Upper lobe of right lung (tissue), 1 donor: ENCODE measurements at regions not wholly inside any gene's neighbourhood (a gene's known extent, or its start where the extent isn't known, plus 50 kb on each side); places are given as distances from the start of the nearest gene placed in this dataset.
A peak's percentile ranks its signal among the peaks of the same experiment; 100 is the strongest.

ENCODE experiments used
- ATAC-seq: fragments of 200-7000 bp; cut with Tn5 transposase; one replicate; pipeline ENCODE4 v1.9.1; 2020; ENCODE audit warnings: mild to moderate bottlenecking, moderate library complexity
- DNase-seq: peaks from one replicate; pipeline ENCODE4 v3.0.0-alpha.2; 2020
- H3K27ac ChIP-seq: fragments of 200-600 bp; one replicate; pipeline ENCODE4 v1.8.0; 2022
- H3K27me3 ChIP-seq: fragments of 200-600 bp; one replicate; pipeline ENCODE4 v1.8.0; 2022; ENCODE audit warnings: mild to moderate bottlenecking
- H3K36me3 ChIP-seq: fragments of 200-600 bp; one replicate; pipeline ENCODE4 v1.8.0; 2022
- H3K4me1 ChIP-seq: fragments of 200-600 bp; one replicate; pipeline ENCODE4 v1.8.0; 2022
- H3K4me3 ChIP-seq: fragments of 200-600 bp; one replicate; pipeline ENCODE4 v1.8.0; 2022; ENCODE audit warnings: mild to moderate bottlenecking
- H3K9me3 ChIP-seq: fragments of 200-600 bp; one replicate; pipeline ENCODE4 v1.8.0; 2022
- intact Hi-C: fragments of 100-400 bp; cut with DNase I; formaldehyde crosslinking; loops from one replicate; pipeline ENCODE4 v1.11.0; 2022
- TF ChIP-seq, protein P1 (sequence below): fragments of 200-600 bp; IDR thresholded peaks from one replicate; pipeline ENCODE4 v1.8.0; 2022; ENCODE audit warnings: antibody characterized with exemption
- donor health status: DM: no; HTN: yes; CAD: no; lungs with severe emphysema.

DNA sequence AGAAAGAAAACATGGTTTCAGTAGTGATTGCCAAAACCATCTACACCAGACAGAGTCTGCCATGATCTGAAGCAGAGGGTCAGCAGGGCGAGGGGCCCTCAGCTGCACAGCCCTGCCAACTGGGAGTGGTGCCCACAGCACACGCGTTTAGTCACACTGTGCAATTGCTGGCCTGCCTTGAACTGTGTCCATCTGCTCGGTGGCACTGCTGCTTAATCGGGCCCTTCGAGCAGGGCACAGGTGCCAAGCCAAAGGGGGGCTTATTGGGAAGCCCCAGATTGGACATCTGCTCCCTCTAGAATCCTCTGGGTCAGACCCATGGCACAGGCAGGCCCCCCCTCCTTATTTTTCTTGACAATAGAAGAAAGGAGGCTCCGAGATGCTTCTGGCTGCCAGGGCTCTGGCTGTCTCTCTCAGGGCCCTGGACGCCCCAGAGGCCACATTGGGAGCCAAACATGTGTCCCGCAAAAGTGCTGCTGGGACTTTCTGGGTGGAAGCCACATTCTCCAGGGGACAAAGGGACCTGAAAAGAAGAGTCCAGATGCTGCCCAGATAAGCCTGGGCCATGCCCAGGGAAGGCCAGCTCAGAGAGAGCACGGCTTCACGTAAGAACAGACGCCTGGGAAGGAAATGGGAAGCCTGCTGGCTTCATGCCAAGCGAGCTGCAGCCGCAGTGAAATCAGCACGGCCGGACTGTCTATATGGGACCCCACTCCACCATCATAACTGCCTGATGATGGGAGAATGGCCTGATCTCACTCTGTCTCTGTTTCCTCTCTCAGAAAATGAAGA lies 349.2 kb downstream of the GADD45G start:
- H3K4me1 ChIP-seq: no peaks in the 10 kb centered on the region
- TF ChIP-seq, protein P1, sequence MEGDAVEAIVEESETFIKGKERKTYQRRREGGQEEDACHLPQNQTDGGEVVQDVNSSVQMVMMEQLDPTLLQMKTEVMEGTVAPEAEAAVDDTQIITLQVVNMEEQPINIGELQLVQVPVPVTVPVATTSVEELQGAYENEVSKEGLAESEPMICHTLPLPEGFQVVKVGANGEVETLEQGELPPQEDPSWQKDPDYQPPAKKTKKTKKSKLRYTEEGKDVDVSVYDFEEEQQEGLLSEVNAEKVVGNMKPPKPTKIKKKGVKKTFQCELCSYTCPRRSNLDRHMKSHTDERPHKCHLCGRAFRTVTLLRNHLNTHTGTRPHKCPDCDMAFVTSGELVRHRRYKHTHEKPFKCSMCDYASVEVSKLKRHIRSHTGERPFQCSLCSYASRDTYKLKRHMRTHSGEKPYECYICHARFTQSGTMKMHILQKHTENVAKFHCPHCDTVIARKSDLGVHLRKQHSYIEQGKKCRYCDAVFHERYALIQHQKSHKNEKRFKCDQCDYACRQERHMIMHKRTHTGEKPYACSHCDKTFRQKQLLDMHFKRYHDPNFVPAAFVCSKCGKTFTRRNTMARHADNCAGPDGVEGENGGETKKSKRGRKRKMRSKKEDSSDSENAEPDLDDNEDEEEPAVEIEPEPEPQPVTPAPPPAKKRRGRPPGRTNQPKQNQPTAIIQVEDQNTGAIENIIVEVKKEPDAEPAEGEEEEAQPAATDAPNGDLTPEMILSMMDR: no peak
- no peaks in the 10 kb centered on the region for H3K27me3 ChIP-seq
- no peak overlapping the region for H3K27ac ChIP-seq
- H3K9me3 ChIP-seq: no peaks in the 10 kb centered on the region
- intact Hi-C loops: no loop called here
- H3K36me3 ChIP-seq: no peaks in the 10 kb centered on the region
- ATAC-seq (peak; percentile 8), DNase-seq (no peak)
- H3K4me3 ChIP-seq: no peak overlapping the region

DNA sequence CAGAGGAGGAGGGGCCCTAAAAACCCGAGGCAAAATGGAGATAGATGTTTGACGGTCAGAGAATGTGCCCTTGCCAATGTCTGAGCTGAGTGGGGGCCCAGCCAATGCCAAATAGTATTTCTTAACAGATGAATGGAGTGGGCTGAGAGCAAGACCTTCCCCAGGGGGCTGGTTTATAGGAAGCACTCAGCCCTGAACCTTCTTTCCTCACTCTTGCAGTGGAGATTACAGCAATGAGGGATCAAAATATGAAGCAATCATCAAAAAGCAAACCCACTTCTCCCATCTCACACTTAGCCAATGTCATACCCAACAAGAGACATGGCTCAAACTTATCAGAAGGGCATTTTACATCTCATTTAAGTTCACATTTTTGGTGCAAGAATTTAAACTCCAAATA lies 350.3 kb downstream of the GADD45G start:
- Histone ChIP-seq H3K36me3 (no peaks in the 10 kb centered on the region), H3K4me3 (no peak overlapping the region), H3K27ac (no peak overlapping the region), H3K4me1 (no peaks in the 10 kb centered on the region), H3K9me3 (no peaks in the 10 kb centered on the region), H3K27me3 (no peaks in the 10 kb centered on the region)
- intact Hi-C loops: no loop called here
- TF ChIP-seq, protein P1: no peak
- ATAC-seq: peak; percentile 43
- no peak for DNase-seq

DNA sequence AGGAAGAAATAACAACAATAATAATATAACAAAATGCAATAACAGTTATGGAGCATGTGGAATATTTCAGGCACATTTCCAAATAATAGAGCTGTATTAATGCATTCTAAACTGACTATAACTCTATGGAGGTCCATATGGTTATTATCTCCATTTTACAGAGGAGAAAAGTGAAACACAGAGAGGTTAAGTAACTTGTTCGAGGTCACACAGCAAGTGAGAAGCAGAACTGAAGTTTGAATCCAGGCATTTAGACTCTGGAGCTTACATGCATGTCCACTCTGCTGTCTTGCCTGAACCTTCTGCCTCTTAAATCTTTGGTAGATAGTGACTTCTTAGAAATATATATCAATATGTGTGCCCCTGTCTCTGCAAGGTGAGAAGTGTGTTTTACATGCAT lies 350.8 kb downstream of the GADD45G start:
- Histone ChIP-seq H3K9me3 (no peaks in the 10 kb centered on the region), H3K4me3 (no peak overlapping the region), H3K4me1 (no peaks in the 10 kb centered on the region), H3K36me3 (no peaks in the 10 kb centered on the region), H3K27me3 (no peaks in the 10 kb centered on the region), H3K27ac (no peak overlapping the region)
- intact Hi-C loops: no loop called here
- ATAC-seq: no peak
- no peak for DNase-seq
- TF ChIP-seq, protein P1: no peak

DNA sequence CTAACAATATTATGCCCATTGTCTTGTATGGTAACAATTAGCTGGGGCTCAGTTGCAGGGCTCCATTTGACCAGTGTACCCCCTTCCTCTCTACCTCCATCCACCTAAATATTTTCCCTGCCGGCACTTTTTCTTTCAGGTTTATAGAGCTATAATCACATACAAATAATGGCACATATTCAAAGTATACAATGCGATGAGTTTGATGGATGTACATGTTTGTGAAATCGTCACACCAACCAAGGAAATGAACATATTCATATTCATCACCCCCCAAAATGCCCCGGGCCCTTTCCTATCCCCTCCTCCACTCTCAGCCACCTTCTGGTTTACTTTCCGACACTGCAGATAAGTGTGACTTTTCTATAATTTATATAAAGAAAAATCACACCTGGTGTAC lies 351.5 kb downstream of the GADD45G start:
- Histone ChIP-seq H3K4me1 (no peaks in the 10 kb centered on the region), H3K27me3 (no peaks in the 10 kb centered on the region), H3K4me3 (no peak overlapping the region), H3K27ac (no peak overlapping the region), H3K36me3 (no peaks in the 10 kb centered on the region), H3K9me3 (no peaks in the 10 kb centered on the region)
- intact Hi-C loops: no loop called here
- ATAC-seq (no peak), DNase-seq (no peak)
- TF ChIP-seq, protein P1: no peak

DNA sequence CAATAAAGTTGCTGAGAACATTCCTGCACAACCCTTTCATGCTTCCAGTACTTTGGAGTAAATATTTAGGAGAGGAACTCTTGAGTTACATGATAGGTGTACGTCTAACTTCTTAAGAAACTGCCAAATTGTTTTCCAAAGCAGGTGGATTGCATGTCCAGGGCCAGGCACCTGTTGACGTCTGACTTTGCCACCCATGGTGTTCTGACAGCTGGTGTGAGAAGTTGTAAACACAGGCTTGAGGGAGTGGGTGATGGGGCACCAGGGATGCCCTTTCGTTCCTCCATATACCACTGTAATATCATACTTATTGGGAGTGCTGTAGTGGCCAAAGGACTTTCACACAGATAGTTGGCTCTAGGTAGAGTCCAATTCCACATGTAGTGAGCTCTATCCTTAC lies 352.1 kb downstream of the GADD45G start:
- Histone ChIP-seq H3K9me3 (no peaks in the 10 kb centered on the region), H3K27me3 (no peaks in the 10 kb centered on the region), H3K4me1 (peaks cover 5% of the 10 kb centered on the region), H3K36me3 (no peaks in the 10 kb centered on the region), H3K27ac (no peak overlapping the region), H3K4me3 (no peak overlapping the region)
- intact Hi-C loops: no loop called here
- TF ChIP-seq, protein P1: no peak
- DNase-seq (no peak), ATAC-seq (no peak)
